ENCODE measurements at regions not wholly inside any gene's neighbourhood (a gene's known extent, or its start where the extent isn't known, plus 50 kb on each side); places are given as distances from the start of the nearest gene placed in this dataset.

DNA sequence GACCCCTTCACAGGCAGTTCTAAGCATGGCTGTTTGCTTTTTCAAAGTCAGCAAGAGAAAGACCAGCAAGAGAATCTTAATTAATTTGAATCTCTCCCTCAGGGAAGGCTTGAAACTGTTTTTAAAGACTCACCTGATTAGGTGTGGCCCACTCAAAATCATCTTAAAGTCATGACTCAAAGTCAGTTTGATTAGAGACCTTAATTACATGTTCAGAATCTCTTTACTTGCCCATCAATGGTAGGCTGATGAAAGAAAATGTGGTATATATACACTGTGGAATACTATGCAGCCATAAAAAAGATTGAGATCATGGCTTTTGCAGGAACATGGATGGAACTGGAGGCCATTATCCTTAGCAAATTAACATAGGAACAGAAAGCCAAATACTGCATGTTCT is 247.5 kb upstream of the PRKX start:
- intact Hi-C loops (cut with micrococcal nuclease) (no loop called here), dilution Hi-C loops (cut with HindIII; ENCODE audit: low sequenced_read_pairs, unreplicated experiment) (no loop called here), in situ Hi-C loops (cut with MboI; ENCODE audit: low sequenced_read_pairs) (no loop called here)
- no peak overlapping the region for H2AFZ ChIP-seq (replicated peaks; ENCODE audit: low read length, poor library complexity)
- no peaks in the 10 kb centered on the region for H4K20me1 ChIP-seq (ENCODE audit: insufficient read depth, low read length)
- H3K56ac ChIP-seq (ENCODE audit: extremely low read depth, insufficient read depth, low read length), result no peak overlapping the region
- H4K91ac ChIP-seq (ENCODE audit: insufficient read depth, low read depth, low read length), result no peak overlapping the region
- H2AK9ac ChIP-seq (replicated peaks; ENCODE audit: low read depth, low read length, poor library complexity), result no peak overlapping the region
- no peak overlapping the region for H3K9ac ChIP-seq (ENCODE audit: low read depth, low read length)
- ChIA-PET POLR2A (ENCODE audit: unreplicated experiment) (no interaction called here), CTCF (no interaction called here)
- no peaks in the 10 kb centered on the region for H3K79me1 ChIP-seq (ENCODE audit: low read depth in 1 of 2, low read length in 2 of 2)
- H3K18ac ChIP-seq (ENCODE audit: low read depth, low read length), result no peak overlapping the region
- H4K5ac ChIP-seq (ENCODE audit: low read depth, low read length), result no peak overlapping the region
- H3K9me1 ChIP-seq (ENCODE audit: insufficient read depth, low read length), result no peaks in the 10 kb centered on the region
- no peak for TF ChIP-seq CTCF (conservative IDR thresholded peaks at IDR 0.05; ENCODE audit: low read depth, low read length)
- TF ChIP-seq CHD1 (IDR thresholded peaks at IDR 0.05; ENCODE audit: low read depth, low read length), result no peak
- TF ChIP-seq RFX5 (IDR thresholded peaks at IDR 0.05; ENCODE audit: low read depth, low read length), result no peak
- no peak for TF ChIP-seq MAZ (IDR thresholded peaks at IDR 0.05; ENCODE audit: borderline replicate concordance, low read depth, low read length)
- no peak for TF ChIP-seq RCOR1 (IDR thresholded peaks at IDR 0.05; ENCODE audit: insufficient replicate concordance, low read length)
- TF ChIP-seq, protein P1, sequence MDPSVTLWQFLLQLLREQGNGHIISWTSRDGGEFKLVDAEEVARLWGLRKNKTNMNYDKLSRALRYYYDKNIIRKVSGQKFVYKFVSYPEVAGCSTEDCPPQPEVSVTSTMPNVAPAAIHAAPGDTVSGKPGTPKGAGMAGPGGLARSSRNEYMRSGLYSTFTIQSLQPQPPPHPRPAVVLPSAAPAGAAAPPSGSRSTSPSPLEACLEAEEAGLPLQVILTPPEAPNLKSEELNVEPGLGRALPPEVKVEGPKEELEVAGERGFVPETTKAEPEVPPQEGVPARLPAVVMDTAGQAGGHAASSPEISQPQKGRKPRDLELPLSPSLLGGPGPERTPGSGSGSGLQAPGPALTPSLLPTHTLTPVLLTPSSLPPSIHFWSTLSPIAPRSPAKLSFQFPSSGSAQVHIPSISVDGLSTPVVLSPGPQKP (IDR thresholded peaks at IDR 0.05; ENCODE audit: borderline replicate concordance, low read depth, low read length), result no peak
- TF ChIP-seq POLR2A (IDR thresholded peaks at IDR 0.05; ENCODE audit: low read depth, low read length), result no peak
- TF ChIP-seq USF2 (IDR thresholded peaks at IDR 0.05; ENCODE audit: low read depth, low read length), result no peak
- TF ChIP-seq MXI1 (IDR thresholded peaks at IDR 0.05; ENCODE audit: borderline replicate concordance, low read depth, low read length), result no peak
- TF ChIP-seq FOS (IDR thresholded peaks at IDR 0.05; ENCODE audit: low read depth, low read length), result no peak
- no peak for TF ChIP-seq MAFK (IDR thresholded peaks at IDR 0.05; ENCODE audit: low read depth, low read length)
- no peak for TF ChIP-seq RAD21 (IDR thresholded peaks at IDR 0.05; ENCODE audit: low read length)
- TF ChIP-seq CEBPB (IDR thresholded peaks at IDR 0.05; ENCODE audit: low read depth, low read length), result no peak
- TF ChIP-seq SMC3 (IDR thresholded peaks at IDR 0.05; ENCODE audit: low read depth, low read length), result no peak
- TF ChIP-seq BHLHE40 (IDR thresholded peaks at IDR 0.05; ENCODE audit: low read depth, low read length), result no peak
- TF ChIP-seq NFE2L2 (IDR thresholded peaks at IDR 0.05; ENCODE audit: low read depth, low read length), result no peak
- no peak overlapping the region for H3K27ac ChIP-seq (ENCODE audit: insufficient read depth, low read length)
- no peak overlapping the region for H3K14ac ChIP-seq (replicated peaks; ENCODE audit: low read depth, low read length)
- H3K4ac ChIP-seq (ENCODE audit: low read depth, low read length), result no peak overlapping the region
- H3K4me2 ChIP-seq (ENCODE audit: low read depth, low read length), result no peak overlapping the region
- no peak overlapping the region for H2BK5ac ChIP-seq (ENCODE audit: low read depth, low read length, poor library complexity, severe bottlenecking)
- no peaks in the 10 kb centered on the region for H3K4me1 ChIP-seq (ENCODE audit: control insufficient read depth, insufficient read depth, low read length)
- H4K8ac ChIP-seq (ENCODE audit: low read depth in 2 of 2, low read length in 2 of 2), result no peak overlapping the region
- no peak overlapping the region for H2BK20ac ChIP-seq (ENCODE audit: low read depth, low read length)
- H2BK120ac ChIP-seq (ENCODE audit: low read depth, low read length), result no peak overlapping the region
- H2BK15ac ChIP-seq (ENCODE audit: low read depth, low read length), result no peak overlapping the region
- H3K9me3 ChIP-seq (ENCODE audit: control insufficient read depth, insufficient read depth, low read length), result no peaks in the 10 kb centered on the region
- DNase-seq (no peak), ATAC-seq (ENCODE audit: low read depth) (no peak)
- no peak overlapping the region for H3K23ac ChIP-seq (ENCODE audit: low read depth, low read length)
- no peaks in the 10 kb centered on the region for H3K27me3 ChIP-seq (ENCODE audit: control insufficient read depth, insufficient read depth, low read length)
- H3K4me3 ChIP-seq (ENCODE audit: insufficient read depth, low read depth, low read length), result no peak overlapping the region
- BruUV-seq (replicated peaks), result no TSS peak
- H3K36me3 ChIP-seq (ENCODE audit: control insufficient read depth, insufficient read depth, low read length), result no peaks in the 10 kb centered on the region
- H2AK5ac ChIP-seq (ENCODE audit: low read depth, low read length), result no peak overlapping the region

All from IMR-90 (cell line).